ENCODE measurements at regions not wholly inside any gene's neighbourhood (a gene's known extent, or its start where the extent isn't known, plus 50 kb on each side); places are given as distances from the start of the nearest gene placed in this dataset.

DNA sequence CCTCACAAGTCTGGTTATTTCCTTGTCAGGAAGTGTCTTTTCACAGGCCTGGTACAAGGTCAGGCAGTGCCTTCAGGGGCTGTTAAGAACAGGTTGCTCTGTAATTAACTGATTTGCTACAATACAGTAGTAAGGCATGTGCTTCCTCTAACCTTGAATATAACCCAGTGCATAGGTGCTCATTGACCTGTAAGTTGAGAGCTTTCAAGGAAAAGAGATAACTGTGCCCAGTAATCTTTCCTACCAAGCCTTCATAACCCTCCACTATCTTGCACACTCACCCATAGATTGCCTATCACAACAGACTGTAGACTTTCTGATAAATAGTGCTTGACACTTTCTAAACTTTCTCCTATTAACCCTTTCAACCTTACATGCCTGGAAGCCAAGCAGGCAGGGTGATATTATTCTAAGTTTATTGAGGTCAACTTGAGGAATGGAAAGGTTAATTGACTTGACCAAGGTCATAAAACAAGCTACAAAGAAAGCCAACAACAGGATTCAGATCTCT lies 148.1 kb downstream of the PPARGC1A start:
- no peak for DNase-seq (ENCODE audit: low spot score)

DNA sequence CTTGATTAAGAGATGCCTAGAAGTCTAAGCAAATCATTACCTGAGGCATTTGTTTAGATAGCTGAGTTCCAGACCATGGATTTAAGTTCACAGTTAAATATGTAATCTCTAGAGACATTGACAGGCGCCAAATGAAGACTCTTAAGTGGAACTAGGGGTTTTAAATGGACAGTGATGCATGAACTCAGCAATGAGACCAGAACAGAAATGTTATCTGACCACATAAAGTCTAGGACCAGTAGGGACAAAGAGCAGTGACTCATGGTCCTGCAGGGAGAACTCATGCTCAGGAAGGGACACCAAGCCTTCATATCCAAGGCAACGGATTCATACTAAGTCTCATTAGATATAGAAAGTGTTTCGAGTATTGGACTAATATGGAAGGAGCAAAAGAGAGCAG lies 152.3 kb downstream of the PPARGC1A start:
- no peak for DNase-seq (ENCODE audit: low spot score)

DNA sequence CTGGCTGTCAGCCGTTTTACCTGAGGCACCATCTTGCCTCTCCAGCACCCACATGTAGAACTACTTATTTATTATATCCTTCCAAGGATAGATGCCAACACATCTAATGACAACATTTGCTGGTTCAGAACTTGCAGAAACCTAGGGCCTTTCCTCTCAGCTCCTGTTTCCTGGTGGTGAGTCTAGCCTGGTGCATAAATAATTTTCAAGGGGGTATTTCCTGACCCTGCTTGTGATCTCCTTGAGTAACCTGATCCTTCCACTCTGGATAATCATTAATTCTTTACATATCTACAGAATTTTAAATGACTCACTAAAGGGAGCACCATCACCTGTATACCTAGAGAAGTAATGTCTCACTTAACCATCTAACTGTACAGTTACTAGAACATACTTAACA lies 153.4 kb downstream of the PPARGC1A start:
- no peak for DNase-seq (ENCODE audit: low spot score)

DNA sequence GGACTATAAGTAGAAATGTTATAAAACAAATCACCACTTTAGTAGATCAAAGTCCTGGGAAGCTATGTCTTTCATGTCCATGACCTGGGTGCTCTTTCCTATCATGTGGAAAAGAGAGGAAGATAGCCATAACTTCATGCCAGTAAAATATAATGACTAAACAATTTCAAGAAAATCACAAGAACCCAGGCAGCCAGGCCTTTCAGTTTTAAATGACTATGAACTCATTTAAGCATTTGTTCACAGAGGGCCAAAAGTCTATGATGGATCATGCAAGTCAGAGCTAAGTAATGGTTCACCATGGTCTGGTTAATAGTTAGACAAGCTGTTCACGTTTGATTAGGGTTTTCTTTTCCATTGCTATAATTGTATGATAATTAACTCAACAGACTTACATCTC lies 155.8 kb downstream of the PPARGC1A start:
- DNase-seq (ENCODE audit: low spot score): no peak

DNA sequence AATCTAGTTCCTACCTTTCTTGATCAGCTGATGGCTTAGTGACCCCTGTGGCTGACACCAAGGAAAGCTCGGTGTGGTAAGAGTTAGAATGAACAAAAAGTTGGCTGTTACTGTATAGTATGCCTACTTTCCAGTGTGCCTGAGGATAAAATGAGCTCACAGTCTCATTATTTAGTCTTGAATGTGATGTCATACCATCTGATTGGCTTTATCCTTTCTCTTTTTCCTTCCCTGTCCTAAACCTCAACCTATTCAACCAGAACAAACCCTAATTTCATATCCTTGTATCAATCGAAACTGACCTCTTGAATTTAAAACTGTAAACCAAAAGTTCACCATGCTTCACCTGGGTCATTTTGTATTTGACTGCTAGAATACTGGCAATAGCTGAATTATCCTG lies 156.4 kb downstream of the PPARGC1A start:
- DNase-seq (ENCODE audit: low spot score): no peak

DNA sequence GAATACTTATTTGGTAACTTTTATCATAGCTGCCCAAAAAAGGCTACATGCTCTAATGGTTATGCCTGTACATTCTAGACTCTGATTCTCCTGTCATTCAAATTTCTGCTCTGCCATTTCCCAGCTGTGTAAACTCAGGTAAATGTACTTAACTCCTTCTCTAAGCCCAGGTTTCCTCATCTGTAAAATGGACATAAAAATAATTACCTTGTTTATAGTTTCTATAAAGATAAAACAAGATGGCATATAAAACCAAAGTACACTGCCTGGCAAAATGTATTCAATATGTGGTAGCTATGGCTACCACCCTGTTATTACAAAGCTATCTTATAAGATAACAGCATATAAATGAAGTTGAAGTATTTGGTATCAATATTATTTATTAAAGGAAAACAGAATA lies 158.8 kb downstream of the PPARGC1A start:
- no peak for DNase-seq (ENCODE audit: low spot score)

DNA sequence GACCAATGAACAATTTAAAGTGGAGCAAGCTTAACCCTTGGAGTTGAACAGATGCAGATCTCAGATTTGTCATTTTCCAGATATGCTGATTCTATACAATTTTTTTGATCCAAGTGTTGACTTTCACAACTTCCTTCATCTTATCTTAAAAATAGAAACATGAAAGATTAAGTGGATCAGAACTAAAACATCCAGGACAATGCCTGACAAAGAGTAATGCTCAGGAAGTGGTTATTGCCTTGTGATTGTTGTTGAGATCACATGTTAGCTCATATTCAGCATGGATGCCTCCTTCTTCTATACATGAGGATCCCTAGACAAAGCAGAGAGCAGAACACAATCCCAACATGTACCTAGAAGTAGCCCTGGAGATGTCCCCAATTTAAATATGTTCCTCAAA lies 160.9 kb downstream of the PPARGC1A start:
- no peak for DNase-seq (ENCODE audit: low spot score)

DNA sequence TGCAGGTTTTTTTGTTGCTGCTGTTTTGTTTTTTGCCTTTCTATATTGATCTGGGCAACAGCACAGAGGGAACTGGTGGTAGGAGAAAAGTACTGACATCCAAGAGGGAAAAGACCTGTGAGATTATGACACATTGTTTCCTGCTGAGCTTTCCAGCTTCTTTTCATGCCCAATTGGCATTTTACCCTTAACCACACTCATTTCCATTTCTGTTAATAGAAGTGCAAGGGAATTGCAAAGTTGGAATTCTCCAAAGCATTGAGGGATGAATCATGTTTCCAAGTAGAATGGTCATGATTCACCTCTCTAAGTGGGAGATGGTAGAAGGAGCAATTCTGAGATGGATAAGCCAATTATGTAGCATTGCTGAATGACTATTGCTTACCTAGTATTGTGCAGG lies 161.5 kb downstream of the PPARGC1A start:
- no peak for DNase-seq (ENCODE audit: low spot score)

DNA sequence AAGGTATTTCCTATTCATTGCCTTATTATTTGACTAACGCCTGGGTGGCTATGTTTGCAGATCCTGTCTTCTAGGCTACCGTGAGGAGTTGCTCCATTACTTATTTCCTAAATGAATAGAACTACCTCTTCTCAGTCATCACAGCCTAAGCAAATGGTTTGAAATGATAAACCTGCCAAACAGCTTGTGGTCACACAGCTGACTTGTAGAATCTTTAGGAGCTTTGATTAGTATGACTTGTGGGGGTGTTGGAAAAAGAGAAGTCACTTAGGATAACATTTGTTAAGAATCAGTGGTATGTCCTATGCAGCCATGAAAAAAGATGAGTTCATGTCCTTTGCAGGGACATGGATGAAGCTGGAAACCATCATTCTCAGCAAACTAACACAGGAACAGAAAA lies 169.3 kb downstream of the PPARGC1A start:
- DNase-seq (ENCODE audit: low spot score): no peak

DNA sequence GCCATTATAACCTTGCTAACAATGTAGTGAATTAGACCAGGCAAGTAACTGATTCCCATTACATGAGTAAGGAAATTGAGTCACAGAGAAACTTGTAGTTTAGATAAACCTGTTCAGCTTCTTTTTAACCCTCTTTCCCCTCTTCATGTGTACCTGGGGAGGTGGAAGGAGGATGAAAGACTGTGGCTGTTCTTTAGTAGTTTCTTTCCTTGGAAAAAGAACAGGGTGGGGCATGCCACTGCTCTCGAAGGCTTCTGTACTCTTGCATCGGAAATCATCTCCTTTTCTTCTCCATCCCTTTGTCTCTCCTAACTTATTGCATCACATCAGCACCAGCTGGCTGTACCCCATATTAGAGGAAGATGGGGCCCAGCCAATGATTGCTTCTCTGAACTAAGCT lies 171.4 kb downstream of the PPARGC1A start:
- DNase-seq (ENCODE audit: low spot score): no peak

DNA sequence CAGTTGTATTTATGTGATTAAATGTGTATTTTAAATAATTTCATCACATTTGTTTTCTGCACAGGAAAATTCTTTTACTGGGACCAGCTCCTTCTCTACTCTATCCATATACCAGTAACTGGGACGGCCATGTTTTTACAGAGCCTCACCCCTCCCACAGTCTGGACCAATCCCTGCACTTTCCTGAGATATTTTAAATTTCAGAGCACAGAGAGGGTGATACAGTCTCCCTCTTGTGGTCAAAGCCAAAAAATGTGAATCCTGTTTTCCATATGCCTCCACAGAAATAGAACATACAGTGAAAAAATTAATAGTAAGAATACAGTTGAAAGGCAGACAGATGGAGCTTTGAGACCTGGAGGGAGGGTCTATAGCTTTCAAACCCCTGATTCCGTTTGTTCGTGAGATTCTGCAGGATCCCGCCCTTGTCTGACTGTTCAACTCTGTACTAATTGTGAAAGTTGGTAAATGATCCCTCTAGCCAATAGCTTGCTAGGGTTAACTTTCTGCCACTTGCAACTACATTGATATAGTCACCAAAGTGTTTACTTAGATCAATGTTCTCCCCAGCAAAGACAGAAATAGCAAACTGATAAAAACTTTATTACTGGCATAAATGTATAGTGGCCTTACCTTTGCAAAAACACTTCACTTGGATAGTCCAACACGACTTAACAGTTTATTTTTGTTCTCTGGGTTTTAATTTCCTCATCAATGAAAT lies 172.2 kb downstream of the PPARGC1A start:
- no peak for DNase-seq (ENCODE audit: low spot score)

DNA sequence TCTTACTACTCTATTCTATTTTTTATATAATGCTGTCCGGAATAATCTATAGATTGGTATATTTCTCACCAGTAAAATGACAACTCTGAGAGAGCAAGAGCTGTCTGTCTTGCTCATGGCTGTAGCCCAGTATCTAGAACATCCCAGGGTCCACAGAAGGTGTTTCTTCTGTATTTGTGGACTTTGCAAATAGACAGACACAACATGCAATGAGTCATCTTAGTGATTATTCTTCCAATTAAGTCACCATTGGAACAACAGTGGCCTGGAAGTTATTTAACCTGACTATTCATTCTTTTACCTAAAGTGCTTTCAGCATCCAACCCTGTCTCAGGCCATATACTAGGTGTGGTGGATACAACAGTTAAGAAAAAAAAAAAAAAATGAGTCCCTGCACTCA lies 179.5 kb downstream of the PPARGC1A start:
- DNase-seq (ENCODE audit: low spot score): no peak

DNA sequence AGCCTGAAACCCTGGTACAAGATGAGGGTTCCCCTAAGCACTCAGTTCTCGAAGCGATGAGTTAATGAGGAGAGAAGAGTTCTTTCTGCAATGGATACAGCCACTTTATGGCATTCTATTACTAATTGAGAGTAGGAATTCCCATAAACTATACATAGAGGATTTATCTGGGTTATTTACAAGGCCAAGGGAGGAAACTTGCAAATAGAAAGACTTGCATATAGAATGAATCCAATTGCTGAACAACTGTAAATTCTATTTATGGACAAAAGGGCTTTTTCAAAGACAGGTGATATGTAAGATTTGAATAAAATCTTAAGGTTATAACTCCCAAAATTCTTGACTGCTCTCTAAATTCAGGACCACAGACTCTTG lies 182.2 kb downstream of the PPARGC1A start:
- DNase-seq (ENCODE audit: low spot score): no peak

DNA sequence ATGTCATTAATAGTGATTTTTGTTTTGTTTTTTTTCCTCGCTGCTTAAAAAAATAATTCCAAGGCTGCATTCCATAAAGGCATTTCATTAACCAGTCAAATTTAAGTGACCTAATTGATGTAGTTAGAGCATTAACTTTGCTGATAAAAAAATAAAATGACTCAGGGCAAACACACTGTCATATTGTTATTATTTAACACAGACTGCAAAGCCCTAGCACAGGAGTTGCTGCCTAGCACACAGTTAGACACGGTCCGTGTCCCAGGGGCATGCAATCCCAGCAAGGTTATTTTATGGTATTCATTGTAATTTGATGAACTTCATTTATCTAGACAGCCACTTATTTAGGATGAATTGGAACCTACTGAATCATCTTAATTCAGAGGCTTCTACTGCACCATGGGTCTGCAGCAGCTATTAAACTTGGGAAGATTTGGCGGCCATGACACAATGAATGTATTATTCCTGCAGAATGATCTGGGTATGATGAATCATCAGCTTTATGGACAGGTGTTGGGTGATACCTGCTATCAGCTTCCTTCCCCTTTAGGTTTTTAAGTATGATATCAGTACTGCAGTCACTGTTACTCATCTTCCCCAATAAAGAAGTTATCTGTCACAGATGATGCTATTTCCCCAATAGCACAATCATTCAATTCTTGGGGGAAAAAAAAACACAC lies 182.7 kb downstream of the PPARGC1A start:
- no peak for DNase-seq (ENCODE audit: low spot score)

DNA sequence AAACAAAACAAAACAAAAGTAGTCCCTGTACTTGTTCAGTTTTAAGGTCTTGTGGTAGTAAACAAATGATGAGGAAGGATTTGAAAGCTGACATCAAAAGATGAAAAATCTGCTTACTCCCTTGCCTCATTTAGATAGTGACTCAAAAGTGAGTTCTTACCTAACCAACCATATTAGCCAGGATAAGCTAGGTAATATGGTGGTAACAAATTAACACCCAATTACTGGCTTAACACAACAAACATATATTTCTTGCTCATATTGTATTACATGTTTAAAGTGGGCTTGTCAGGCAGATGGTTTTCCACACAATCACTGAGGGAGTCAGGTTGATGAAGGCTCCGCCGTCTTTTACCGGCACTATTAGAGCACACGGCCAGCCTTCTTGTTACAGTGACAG lies 189.7 kb downstream of the PPARGC1A start:
- DNase-seq (ENCODE audit: low spot score): no peak

DNA sequence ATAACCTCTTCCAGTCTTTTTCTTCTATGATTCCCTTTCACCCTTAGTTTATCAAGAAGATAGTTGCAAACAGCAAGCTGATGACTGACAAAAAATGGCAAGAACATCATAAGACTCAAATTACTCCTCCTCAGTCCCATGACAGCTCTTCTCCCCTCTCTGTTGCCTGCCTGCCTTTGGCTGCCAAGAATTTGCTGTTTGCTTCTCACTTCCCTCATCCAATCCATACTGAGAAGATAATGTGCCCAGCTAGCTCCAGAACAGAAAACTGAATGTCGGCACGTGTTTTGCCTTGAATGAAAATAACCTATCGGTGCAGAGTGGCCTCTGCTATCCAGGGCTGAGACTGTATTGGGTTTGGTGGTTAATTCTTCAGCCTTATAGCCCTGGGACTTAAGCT lies 192.1 kb downstream of the PPARGC1A start:
- DNase-seq (ENCODE audit: low spot score): no peak

DNA sequence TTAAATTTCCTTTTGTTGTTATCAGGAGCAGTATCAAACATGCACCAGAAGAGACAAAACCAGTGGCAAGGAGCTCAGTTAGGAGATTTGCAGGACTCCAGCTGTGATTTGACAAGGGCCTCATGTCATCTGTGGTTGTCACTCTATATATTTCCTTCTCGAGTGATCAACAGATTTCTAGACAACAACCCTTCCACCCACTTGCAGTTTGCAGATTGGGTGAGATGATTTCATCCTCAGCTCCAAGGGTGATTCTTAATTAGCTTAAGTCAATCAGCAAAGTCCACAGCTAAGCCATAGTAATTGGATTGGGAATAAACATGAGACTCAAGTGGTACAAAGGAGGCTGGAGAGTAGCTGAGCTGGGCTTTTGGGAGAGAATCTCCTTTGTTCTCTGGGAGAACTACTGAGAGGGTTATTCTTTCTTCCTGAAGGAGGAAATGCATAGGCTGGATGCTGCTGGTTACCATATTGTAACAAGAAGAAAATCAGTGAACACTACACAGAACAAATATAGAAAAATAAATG lies 192.8 kb downstream of the PPARGC1A start:
- DNase-seq (ENCODE audit: low spot score): no peak

DNA sequence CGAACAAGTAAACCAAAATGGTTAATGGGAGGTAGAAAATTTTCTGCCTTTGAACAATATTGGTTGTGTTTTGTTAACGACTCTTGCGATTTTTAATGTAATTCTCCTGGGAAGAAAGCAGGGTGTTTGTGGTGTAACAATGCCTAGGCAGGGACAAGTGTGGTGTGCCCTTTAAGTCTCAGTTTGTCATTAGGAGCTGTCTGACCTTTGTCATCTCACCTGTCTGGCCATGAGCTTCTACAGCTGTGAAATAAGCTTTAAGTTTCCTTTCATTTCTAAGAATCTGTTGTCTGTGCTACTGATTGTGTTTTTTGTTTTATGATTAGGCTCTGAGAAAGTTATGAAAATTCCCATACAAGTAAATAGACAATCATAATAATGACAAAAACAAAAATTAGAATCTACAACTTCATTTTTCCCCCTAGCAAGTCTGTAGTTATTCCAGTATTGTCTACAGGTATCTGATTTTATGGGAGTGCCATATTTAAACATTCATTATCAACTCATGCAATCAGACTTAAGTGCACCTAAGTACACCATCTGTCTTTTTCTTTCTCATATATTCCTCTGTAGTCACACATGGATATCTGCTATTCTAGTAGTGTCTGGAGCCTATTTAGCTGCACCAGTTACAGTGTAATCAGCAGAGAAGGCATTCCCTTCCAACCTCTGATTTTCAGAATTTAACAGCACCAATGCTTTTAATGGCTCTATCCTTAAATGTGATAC lies 203.5 kb downstream of the PPARGC1A start:
- no peak for DNase-seq (ENCODE audit: low spot score)

DNA sequence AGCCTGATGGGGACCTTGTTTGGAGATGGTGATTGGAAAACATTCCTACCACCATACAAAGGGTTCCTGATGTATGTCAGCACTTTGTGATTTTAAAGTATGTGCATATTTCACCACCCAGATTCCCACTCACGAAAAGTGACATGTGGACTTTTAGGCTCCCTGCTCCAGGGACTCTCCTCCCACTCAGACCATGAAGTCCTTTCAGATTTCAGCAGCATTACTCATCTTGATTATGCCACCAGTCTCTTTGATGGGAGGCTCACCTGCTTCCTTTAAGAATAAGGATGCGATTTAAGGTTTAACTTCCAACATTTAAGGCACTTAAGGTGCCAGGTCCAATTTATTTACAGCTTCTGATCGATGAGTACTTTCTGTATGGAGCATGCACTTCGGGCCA lies 204.4 kb downstream of the PPARGC1A start:
- no peak for DNase-seq (ENCODE audit: low spot score)

DNA sequence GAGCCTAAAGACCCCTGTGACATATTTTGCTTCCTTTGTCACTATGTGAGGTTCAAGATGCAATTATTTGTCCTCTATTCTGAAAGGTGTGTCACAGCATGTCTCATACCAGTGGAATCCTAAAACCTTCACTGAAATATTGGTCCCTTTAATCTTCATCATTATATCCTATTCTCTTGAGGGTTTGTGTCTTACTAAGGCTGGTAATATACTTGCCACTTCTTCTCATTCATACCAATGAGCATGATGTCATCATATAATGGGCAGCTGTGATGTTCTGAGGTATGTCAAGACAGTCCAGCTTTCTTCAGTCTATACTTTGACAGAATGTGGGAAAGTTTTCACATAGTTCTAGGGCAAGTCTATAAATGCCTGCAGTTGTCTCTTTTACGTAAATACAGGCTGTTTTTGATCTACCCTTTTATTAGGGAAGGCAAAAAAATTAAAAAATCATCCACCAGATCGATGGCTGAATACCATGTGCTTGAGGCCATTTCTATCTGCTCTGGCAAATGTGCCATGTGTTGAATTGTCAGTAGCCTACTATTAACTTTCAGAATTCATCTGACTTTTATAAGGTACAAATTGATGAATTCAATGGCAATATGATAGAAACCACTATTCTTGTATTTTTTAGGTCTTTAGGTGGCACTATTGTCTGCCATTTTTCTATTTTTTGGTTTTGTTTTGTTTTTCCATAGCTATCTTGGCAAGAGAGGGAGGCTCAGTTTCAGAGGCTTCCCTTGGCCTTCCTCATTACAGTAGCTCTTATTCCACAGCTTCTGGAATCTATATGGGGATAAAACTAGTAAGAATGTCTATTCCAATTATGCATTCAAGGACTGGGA lies 209.0 kb downstream of the PPARGC1A start:
- no peak for DNase-seq (ENCODE audit: low spot score)

DNA sequence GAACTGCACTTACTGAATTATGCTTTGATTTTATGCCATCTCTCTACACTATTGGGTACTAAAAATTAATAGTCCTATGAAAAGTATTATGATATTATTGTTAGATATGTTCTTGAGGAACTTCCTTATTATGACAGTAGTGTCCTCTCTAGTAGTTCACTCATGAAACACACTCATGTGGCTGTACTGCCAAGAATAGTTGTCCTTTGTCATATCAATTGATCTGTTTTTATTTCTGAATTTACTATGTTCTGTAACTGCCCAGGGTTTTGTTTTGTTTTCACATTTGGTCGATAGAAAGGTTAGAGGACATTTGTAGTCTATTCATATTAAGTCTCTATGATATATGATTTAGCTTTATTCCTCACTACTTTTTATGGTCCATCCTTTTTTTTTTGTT lies 215.2 kb downstream of the PPARGC1A start:
- no peak for DNase-seq (ENCODE audit: low spot score)

DNA sequence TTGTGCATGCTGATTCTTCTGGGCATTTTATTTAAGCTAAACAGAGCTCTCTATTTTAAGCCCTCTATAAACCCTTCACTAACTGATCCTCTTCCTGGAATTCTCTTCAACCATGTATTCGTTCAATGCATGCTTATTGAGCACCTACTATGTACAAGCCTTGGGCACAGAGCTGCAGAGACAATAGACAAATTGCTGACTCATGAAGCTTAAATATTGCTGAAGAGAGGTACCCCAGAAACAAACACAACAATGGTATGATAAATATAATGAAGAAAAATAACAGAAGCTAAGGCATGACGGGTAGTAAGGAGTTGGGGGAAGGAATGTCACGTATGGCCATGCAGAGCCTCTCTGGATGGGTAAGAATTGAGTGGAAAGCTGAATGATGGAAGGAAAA lies 222.2 kb downstream of the PPARGC1A start:
- DNase-seq (ENCODE audit: low spot score): no peak

Measured in CD4-positive, alpha-beta T cell treated with Interleukin-6 at 100 ng/mL for 8 hours (primary cell).